Fibroblast of the conjunctiva (primary cell): ENCODE measurements at regions not wholly inside any gene's neighbourhood (a gene's known extent, or its start where the extent isn't known, plus 50 kb on each side); places are given as distances from the start of the nearest gene placed in this dataset.
"Not testable (repeated sequence)": the region's sequence is repeated elsewhere in the genome, so short reads cannot be mapped to it uniquely, and the experiment has no call there.

ENCODE experiments used
- DNase-seq: peaks from one replicate; pipeline ENCODE4 v3.0.0-alpha.2; 2010; ENCODE audit warnings: low read depth

- DNase-seq, result no peak
These were observed 209.7 kb downstream of the OTUD1 start for GRCh38 chr10:23648618-23649017.

GRCh38 chr10:23656735-23657134, 217.9 kb downstream of the OTUD1 start:
- DNase-seq, result no peak

GRCh38 chr10:23657677-23658076, 218.8 kb downstream of the OTUD1 start:
- no peak for DNase-seq

DNA sequence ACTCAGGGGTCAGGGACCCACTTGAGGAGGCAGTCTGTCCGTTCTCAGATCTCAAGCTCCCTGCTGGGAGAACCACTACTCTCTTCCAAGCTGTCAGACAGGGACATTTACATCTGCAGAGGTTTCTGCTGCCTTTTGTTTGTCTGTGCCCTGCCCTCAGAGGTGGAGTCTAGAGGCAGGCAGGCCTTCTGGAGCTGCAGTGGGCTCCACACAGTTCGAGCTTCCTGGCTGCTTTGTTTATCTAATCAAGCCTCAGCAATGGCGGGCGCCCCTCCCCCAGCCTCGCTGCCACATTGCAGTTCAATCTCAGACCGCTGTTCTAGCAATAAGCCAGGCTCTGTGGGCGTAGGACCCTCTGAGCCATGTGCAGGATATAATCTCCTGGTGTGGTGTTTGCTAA, 233.0 kb downstream of the OTUD1 start:
- DNase-seq, result not testable (repeated sequence)

- no peak for DNase-seq
These were observed 236.7 kb downstream of the OTUD1 start for GRCh38 chr10:23675585-23675984.

DNA sequence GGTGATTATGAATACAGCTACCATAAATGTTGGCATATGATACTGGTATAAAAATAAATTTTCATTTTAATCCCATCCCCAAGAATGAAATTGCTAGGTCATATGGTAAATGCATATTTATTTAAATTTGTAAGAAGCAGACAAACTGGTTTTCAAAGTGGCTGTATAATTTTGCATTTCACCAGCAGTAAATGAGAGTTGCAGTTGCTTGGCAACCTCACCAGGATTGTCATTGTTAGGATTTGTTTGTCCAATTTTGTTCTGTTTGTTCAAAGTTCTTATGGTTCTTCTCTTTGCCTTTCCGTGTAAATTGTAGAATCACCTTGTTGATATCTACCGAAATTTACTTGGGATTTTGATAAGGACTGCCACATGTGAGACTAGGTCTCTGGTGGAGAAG, 237.4 kb downstream of the OTUD1 start:
- no peak for DNase-seq

DNA sequence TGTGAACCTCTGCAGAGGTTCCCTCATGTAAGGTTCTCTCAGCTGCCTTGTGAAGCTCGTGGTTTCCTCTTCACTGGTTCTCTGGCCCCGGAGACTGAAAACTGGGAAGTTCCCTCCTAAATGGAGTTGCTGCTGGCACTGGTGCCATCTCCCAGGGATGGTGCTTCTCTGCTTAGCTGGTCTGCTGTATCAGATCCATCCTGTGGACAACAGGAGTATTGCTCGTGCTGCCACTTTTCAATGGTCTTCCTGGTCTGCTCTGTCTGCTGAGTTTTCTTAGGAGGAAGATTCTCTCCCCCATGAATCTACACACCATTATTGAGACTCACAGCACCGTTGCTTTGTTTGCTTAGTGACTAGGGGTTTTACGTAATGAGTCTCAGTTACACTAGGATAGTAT, 247.8 kb downstream of the OTUD1 start:
- no peak for DNase-seq

DNA sequence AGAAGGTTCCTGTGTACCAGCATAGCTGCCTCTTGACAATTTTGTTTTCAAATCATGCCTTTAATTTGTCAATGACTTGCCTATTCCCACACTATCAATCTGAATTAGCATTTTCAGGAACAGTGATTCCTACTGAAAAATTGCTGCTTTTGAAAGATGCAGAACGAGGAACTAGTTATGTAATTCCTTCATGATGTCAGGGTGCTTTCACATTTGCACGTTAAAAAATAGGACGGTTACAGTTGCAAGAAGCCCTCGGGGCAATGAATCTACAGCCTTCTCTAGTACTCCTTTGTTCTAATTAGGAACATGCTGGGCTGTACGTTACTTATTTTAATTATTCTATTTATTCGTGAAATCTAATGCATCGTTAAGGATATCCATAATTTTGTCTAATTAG, 253.9 kb downstream of the OTUD1 start:
- no peak for DNase-seq

DNA sequence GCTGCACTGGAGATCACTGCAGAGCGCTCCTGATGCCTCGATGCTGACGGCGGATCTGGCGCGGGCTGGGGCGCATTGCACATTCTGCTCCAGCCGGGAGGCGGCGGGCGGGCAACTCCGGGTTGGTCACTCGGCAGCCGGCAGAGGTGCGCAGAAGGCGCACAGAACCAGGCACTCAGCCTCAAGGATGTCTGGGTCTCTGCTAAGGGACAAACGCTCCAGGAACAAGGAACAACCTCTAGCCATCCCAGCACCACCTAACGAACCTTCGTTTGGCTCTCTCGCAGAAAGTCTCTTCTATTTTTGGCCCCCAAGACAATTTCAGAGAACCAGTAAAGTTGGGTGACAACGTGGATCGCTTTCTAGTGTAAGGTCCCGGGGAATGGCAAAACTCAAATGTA, 254.6 kb downstream of the OTUD1 start:
- DNase-seq, result no peak

GRCh38 chr10:23693925-23694324, 255.1 kb downstream of the OTUD1 start:
- DNase-seq, result no peak

- no peak for DNase-seq
These were observed 255.6 kb downstream of the OTUD1 start for GRCh38 chr10:23694446-23694920.

GRCh38 chr10:23694921-23695824, 256.3 kb downstream of the OTUD1 start:
- no peak for DNase-seq

DNA sequence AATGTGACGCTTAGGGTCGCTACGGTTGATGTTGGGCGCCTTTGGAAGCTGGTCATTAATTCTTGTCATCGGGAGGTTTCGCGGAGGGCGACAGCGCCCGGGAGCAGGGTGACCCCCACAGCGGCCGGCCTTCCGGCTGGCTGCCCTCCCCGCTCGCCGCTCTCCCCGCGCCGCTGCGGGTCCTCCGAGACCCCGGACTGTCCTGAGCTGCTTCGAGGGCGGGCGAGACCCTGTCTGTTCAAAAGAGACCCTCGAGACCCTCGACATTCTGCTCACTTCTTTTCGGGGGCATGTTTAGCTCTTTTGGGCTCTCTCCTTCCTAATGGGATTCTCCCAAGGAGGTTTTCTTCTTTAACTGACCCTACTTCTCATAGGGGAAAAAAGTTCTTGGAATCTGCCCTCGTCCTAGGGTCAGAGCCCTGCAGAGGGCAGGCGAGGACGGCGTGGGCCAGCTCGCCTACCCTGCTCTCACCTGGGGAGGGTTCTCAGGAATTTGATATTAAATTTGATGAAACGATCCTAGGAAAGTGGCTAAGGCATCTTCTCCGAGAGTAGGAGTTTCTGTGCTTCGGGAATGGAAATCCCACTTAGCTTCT, 257.0 kb downstream of the OTUD1 start:
- no peak for DNase-seq

DNA sequence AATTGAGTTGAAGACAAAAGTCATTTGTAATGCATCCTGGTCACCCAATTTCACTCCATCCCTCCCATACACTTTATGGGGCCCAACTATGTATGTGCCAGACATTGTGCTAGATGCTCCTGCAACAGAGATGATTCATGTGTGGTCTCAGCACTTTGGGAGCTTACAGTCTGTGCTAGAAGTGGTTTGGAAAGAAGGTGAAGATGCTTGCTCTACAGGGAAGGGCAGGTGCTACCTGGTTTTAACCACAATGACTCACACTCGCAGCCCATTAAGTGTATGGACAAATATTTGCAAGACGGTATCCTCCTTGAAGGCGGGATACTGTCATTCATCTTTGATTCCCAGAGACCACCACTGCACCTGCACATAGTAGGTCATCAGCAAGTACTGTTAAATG, 257.6 kb downstream of the OTUD1 start:
- DNase-seq, result no peak

DNA sequence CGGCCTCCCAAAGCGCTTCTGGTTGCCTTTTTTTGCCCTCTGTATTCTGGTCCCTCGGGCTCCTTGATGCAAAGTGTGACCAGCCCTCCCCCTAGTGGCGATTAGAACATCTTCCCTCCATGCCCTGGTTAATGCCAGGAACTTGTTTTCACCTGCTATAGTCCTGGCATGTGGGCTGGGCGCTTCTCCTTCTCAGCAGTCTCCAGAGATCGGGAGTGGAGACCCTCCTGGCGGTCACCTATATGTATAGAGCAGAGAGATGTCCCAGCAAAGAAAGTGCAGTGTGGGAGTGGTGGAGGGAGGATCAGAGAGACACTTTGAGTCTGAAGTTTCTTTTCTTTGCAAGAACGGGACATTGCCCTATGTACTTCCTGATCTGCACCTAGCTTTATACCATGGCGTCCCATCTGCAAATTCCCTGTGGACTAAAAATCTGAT, 264.1 kb downstream of the OTUD1 start:
- DNase-seq, result peak; percentile 47

DNA sequence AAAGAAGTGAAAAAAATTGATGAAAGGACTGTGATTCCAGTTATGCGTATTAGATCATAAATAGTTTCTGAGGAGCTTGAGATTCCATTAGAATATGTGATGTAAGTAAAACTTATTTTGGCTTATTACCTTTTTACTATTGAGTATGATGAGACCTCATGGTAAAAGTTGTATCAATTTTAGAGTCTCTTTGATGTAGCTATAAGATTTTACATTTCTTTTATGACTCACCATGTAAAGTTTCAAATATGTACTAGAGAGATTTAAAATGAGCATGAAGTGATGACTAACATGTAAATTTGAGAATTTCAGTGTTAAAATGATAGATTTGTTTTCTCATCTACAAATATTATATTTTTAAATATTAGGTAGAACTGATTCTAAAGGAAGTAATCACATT, 276.5 kb downstream of the OTUD1 start:
- DNase-seq, result no peak

GRCh38 chr10:23717913-23718312, 279.0 kb downstream of the OTUD1 start:
- no peak for DNase-seq

DNA sequence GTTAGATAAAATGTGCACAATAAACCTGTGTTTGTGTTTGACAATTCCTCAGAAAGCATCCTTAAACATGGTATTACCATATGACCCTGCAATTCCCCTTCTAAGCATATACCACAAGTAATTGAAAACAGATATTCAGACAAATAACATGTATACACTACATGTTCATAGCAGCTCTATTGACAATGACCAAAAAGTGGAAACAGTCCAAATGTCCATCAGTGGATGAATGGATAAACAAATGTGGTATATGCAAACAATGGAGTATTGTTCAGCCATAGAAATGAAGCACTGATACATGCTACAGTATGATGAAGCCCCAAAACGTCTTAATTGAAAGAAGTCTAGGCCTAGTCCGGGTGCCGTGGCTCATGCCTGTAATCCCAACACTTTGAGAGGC, 280.1 kb downstream of the OTUD1 start:
- no peak for DNase-seq

GRCh38 chr10:23723796-23724195, 284.9 kb downstream of the OTUD1 start:
- no peak for DNase-seq

DNA sequence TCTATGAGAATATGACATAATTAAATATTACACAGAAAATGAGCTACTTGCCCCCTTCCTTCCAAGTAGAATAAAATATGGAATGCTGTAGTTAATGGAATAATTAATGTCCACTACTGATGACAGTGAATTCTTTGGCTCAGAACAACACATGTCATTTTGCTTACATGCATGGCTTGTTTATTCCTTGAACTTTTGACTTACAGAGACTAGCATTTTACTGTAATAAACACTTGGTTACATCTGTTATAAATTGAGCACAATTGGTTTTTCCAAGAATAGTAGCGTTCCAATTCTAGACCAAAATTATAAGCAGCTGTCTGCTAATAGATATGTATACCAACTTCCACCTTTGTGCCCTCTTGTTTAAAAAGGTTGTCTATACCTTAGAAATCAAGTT, 286.7 kb downstream of the OTUD1 start:
- no peak for DNase-seq

DNA sequence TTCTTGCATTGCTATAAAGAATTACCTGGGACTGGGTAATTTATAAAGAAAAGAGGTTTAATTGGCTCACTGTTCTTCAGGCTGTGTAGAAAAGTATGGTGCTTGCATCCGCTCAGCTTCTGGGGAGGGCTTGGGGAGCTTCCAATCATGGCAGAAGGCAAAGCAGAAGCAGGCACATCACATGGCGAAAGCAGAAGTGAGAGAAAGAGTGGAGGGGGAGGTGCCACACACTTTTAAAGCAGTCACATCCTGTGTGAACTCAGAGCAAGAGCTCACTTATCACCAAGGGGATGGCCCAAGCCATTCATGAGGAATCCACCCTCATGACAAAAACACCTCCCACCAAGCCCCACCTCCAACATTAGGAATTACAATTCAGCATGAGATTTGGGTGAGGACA, 303.5 kb downstream of the OTUD1 start:
- DNase-seq, result no peak

GRCh38 chr10:23742807-23743206, 303.9 kb downstream of the OTUD1 start:
- DNase-seq, result no peak

DNA sequence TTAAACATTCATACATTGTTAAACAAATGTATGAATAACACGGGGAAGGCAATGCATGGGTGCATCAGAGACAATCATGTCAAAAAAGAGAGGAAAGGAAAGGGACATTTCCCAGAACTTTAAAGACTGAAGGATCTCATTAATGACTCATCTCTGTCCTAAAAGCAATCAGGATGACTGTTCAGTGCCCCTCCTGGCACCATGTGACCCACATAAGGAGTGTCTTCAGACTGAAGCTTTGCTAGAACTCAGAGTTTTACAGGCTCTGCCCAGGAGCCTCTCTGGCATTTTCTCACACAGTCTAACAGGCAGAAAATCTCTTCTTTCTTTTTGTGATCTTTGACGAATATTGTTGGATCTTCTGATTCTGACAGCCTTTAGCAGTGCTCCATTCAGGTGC, 315.3 kb downstream of the OTUD1 start:
- no peak for DNase-seq

DNA sequence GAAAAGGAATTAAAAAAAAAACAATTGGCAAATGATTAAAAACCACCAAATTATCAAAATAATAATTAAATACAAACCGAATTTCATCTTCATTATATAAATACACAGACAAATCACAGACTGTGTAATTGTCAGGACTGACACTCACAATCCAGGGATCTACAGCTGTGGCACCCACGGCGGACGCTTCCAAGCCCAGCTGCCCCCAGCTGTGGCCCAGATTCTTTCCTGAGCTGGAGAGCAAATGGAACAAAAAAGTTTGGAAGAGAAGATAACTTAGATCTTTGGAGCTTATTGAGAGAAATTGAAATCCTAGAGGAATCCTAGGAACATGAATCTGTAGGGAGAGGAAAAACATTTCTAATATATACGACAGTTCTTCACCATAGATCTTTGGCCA, 316.1 kb downstream of the OTUD1 start:
- no peak for DNase-seq
